IPS-20b (cell line): ENCODE measurements at regions not wholly inside any gene's neighbourhood (a gene's known extent, or its start where the extent isn't known, plus 50 kb on each side); places are given as distances from the start of the nearest gene placed in this dataset.

ENCODE experiments used
- H3K27ac ChIP-seq: one replicate; pipeline ENCODE4 v1.5.1; 2013; ENCODE audit warnings: low read length
- H3K27me3 ChIP-seq: 2 replicates; pipeline ENCODE4 v1.6.1; 2013; ENCODE audit warnings: mild to moderate bottlenecking, low read length, inconsistent platforms; ENCODE audit not compliant: insufficient read depth
- H3K36me3 ChIP-seq: 2 replicates; pipeline ENCODE4 v1.6.1; 2013; ENCODE audit warnings: low read depth, mild to moderate bottlenecking, inconsistent platforms, low read length, moderate library complexity; ENCODE audit not compliant: insufficient read depth
- H3K4me1 ChIP-seq: 2 replicates; pipeline ENCODE4 v1.6.1; 2013; ENCODE audit warnings: mild to moderate bottlenecking, control low read depth, inconsistent platforms, low read length, moderate library complexity; ENCODE audit not compliant: insufficient read depth
- H3K4me3 ChIP-seq: 2 replicates; pipeline ENCODE4 v1.5.1; 2013; ENCODE audit warnings: mild to moderate bottlenecking, low read length, inconsistent platforms
- H3K9ac ChIP-seq: 2 replicates; pipeline ENCODE4 v1.6.1; 2013; ENCODE audit warnings: low read depth, mild to moderate bottlenecking, inconsistent platforms, low read length, moderate library complexity
- H3K9me3 ChIP-seq: 2 replicates; pipeline ENCODE4 v1.6.1; 2013; ENCODE audit warnings: mild to moderate bottlenecking, low read depth, low read length, inconsistent platforms; ENCODE audit not compliant: insufficient read depth

- Histone ChIP-seq H3K4me3 (no peak overlapping the region), H3K27me3 (no peaks in the 10 kb centered on the region), H3K4me1 (no peaks in the 10 kb centered on the region), H3K9ac (no peak overlapping the region), H3K9me3 (no peaks in the 10 kb centered on the region), H3K36me3 (peaks cover 32% of the 10 kb centered on the region), H3K27ac (no peak overlapping the region)
These were observed 74.2 kb downstream of the GLI2 start for GRCh38 chr2:120809609-120810440.

GRCh38 chr2:120810639-120811038 is 75.0 kb downstream of the GLI2 start:
- Histone ChIP-seq H3K27me3 (no peaks in the 10 kb centered on the region), H3K9ac (no peak overlapping the region), H3K4me3 (no peak overlapping the region), H3K27ac (no peak overlapping the region), H3K4me1 (no peaks in the 10 kb centered on the region), H3K36me3 (peaks cover 25% of the 10 kb centered on the region), H3K9me3 (no peaks in the 10 kb centered on the region)

DNA sequence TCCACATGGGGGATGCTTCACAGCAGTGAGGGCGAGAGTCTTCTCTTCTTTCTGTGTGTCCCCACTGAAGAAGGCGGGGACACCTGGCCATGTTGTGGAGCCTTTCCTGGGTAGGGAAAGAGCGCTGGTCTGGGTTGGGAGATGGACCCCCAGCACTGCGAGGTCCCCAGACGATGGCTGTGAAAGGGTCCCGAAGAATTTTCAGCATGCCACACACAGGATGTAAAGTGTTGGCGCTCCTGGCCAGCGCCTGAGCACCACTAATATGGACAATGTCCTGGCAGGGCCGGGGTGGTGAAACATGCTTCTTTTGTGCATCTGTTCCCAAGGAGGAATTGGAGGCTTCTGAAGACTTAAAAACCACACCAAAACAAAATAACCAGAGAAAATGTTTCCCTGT is 77.2 kb downstream of the GLI2 start:
- no peaks in the 10 kb centered on the region for H3K4me1 ChIP-seq
- H3K27me3 ChIP-seq = no peaks in the 10 kb centered on the region

GRCh38 chr2:120814352-120814751 is 78.7 kb downstream of the GLI2 start:
- no peaks in the 10 kb centered on the region for H3K9me3 ChIP-seq
- no peak overlapping the region for H3K4me3 ChIP-seq
- no peaks in the 10 kb centered on the region for H3K4me1 ChIP-seq
- no peak overlapping the region for H3K27ac ChIP-seq
- H3K9ac ChIP-seq = no peak overlapping the region
- no peaks in the 10 kb centered on the region for H3K27me3 ChIP-seq
- H3K36me3 ChIP-seq = peaks cover 6% of the 10 kb centered on the region; the same call in 1 of the 2 replicates

More for the DNA sequence above, 77.2 kb downstream of the GLI2 start:
- Histone ChIP-seq H3K36me3 (peaks cover 18% of the 10 kb centered on the region), H3K9me3 (no peaks in the 10 kb centered on the region), H3K4me3 (no peak overlapping the region), H3K9ac (no peak overlapping the region), H3K27ac (no peak overlapping the region)

- peaks cover 6% of the 10 kb centered on the region for H3K4me1 ChIP-seq
- no peaks in the 10 kb centered on the region for H3K9me3 ChIP-seq
- H3K36me3 ChIP-seq = peaks cover 6% of the 10 kb centered on the region; the same call in 1 of the 2 replicates
- H3K9ac ChIP-seq = no peak overlapping the region
- no peaks in the 10 kb centered on the region for H3K27me3 ChIP-seq
- H3K27ac ChIP-seq = no peak overlapping the region
- no peak overlapping the region for H3K4me3 ChIP-seq
These were observed 79.6 kb downstream of the GLI2 start for GRCh38 chr2:120815292-120815691.

DNA sequence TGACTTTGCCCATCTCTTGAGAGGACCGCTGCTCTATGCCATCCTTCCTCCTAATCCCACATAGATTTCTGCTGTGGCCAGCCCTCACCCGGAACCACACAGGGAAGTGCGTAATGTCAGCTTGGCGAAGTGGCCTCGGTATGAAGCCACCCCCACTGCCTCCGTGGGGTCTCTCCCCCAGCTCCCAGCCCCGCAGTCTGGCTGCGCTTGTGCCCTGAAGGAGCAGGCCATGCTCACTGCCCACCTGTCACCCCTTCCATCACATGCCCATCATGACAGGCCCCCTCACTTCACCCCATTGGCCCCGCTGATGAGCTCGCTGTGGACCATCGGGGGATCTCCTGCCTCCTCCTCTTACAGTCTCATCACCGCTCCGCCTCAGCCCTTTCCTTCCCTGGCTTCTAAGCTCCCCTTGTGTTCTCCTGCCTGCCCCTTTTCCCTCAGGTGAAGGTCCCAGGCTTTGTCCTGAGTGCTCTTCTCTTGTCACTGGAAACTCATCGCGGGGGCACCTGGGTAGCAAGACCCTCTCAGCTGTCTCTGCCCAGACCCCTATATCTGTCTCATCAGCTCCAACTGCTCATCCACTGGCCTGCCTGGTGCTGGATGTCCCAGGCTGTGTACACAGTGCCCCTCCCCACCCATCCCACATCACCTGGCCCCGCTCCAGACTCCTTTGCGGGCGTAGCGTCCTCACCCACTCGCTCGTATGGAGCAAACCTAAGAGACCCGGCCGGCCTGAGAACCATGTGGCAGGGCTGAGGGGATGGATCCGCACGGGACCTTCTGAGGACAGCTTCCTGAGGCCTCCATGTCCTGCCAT is 81.7 kb downstream of the GLI2 start:
- no peak overlapping the region for H3K27ac ChIP-seq
- no peaks in the 10 kb centered on the region for H3K27me3 ChIP-seq
- no peak overlapping the region for H3K9ac ChIP-seq
- no peaks in the 10 kb centered on the region for H3K9me3 ChIP-seq
- no peak overlapping the region for H3K4me3 ChIP-seq
- peaks cover 6% of the 10 kb centered on the region; the same call in 1 of the 2 replicates for H3K36me3 ChIP-seq
- peaks cover 17% of the 10 kb centered on the region for H3K4me1 ChIP-seq

- no peak overlapping the region for H3K27ac ChIP-seq
- H3K36me3 ChIP-seq = peaks cover 5% of the 10 kb centered on the region; the same call in 1 of the 2 replicates
- H3K9me3 ChIP-seq = no peaks in the 10 kb centered on the region
- peaks cover 21% of the 10 kb centered on the region for H3K4me1 ChIP-seq
- H3K9ac ChIP-seq = no peak overlapping the region
- H3K27me3 ChIP-seq = no peaks in the 10 kb centered on the region
- H3K4me3 ChIP-seq = no peak overlapping the region
These were observed 82.3 kb downstream of the GLI2 start for GRCh38 chr2:120817956-120818325.

GRCh38 chr2:120818441-120818920 is 82.8 kb downstream of the GLI2 start:
- Histone ChIP-seq H3K36me3 (no peaks in the 10 kb centered on the region), H3K9me3 (no peaks in the 10 kb centered on the region), H3K27ac (no peak overlapping the region), H3K4me3 (no peak overlapping the region), H3K4me1 (peaks cover 21% of the 10 kb centered on the region), H3K27me3 (no peaks in the 10 kb centered on the region), H3K9ac (no peak overlapping the region)

DNA sequence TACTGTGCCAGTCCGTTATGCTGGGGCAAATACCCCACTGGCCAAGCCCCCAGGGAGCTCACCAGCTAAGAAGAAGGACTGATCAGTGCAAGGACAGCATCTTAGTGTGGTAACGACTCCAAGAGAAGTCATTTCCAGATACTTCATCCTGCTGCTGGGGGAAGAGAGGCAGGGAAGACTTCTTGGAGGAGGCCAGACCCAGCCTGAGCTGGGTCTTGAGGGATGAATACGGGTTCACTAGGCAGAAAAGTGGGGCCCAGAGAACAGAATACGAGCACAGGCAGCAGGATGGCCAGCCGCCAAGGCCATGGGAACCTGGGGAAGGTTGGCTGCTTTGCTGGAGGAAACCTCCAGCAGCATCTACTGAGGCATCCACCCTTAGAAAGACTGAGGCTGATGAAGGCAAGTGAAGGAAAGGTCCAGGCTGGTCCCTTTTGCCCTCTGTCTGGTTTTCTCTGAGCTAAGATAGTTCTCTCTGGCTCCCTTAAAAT is 84.1 kb downstream of the GLI2 start:
- no peak overlapping the region for H3K4me3 ChIP-seq
- H3K27ac ChIP-seq = no peak overlapping the region

DNA sequence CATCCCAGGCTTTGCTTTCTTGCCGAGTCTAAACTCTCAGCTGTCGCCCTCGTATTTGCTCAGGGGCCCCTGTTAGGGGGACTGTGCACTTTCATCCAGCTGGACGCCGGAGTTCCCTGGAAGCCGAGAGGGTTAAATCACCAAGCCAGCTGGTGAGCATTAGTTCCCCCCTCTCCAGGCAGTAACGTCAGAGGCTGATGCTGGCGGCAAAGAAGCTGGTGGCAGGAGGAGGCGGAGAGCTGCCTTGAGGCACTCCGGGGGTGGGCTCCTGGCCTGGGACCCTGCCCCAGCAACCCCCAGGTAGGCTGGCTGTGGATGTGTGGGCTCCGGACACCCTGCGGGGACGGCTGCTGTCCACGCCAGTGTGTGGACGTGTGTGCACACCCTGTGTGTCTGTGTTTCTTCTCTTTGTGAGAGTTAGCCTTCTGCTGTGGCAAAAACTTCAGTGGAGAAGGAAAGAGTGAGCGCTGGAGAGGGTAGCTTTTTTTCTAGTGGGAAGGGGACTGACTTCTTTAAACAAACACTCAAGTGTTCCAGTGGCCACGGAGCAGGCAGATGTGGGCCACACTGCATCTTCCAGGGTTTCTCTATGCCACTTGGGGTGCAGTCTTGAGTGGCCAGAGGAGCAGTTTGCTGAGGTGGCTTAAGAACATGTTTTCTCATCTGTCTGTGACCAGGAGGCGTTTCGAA is 84.7 kb downstream of the GLI2 start:
- H3K27ac ChIP-seq = no peak overlapping the region
- H3K27me3 ChIP-seq = no peaks in the 10 kb centered on the region
- peaks cover 30% of the 10 kb centered on the region for H3K4me1 ChIP-seq
- no peak overlapping the region for H3K4me3 ChIP-seq
- H3K9me3 ChIP-seq = no peaks in the 10 kb centered on the region
- peak overlapping the region; percentile 42; the same call in 1 of the 2 replicates for H3K9ac ChIP-seq
- H3K36me3 ChIP-seq = no peaks in the 10 kb centered on the region

More for the DNA sequence above, 84.1 kb downstream of the GLI2 start:
- H3K27me3 ChIP-seq = no peaks in the 10 kb centered on the region
- peaks cover 24% of the 10 kb centered on the region for H3K4me1 ChIP-seq
- H3K9me3 ChIP-seq = no peaks in the 10 kb centered on the region
- H3K36me3 ChIP-seq = no peaks in the 10 kb centered on the region
- H3K9ac ChIP-seq = 0 out of 2 replicates have a peak overlapping the region, but pooled peaks have one; percentile 42

DNA sequence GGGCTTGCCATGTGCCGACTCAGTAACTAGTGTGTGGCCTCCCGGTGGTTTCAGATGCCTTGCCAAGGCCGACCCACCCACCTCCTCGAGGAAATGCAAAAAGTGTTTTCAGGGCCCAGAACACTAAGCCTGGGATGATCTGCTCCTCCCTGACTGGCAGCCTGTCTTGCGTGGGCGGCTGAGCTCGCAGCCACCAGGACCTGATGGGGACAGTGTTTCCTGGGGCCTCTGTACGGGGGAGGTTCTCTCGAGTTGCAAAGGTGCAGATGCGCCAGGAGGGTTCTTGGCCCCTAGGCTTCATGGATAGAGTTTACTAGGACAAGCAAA is 85.2 kb downstream of the GLI2 start:
- peak overlapping the region; percentile 15; the same call in 1 of the 2 replicates for H3K9ac ChIP-seq
- H3K4me3 ChIP-seq = no peak overlapping the region
- 0 out of 2 replicates have a peak, but pooled peaks cover 3% of the 10 kb centered on the region for H3K36me3 ChIP-seq
- H3K27me3 ChIP-seq = no peaks in the 10 kb centered on the region
- peaks cover 33% of the 10 kb centered on the region for H3K4me1 ChIP-seq
- no peak overlapping the region for H3K27ac ChIP-seq
- H3K9me3 ChIP-seq = no peaks in the 10 kb centered on the region
